Adipocyte (in vitro differentiated cells): ENCODE measurements at regions not wholly inside any gene's neighbourhood (a gene's known extent, or its start where the extent isn't known, plus 50 kb on each side); places are given as distances from the start of the nearest gene placed in this dataset.
"Not testable (repeated sequence)": the region's sequence is repeated elsewhere in the genome, so short reads cannot be mapped to it uniquely, and the experiment has no call there.

Experiments
- DNase-seq: peaks from one replicate; pipeline ENCODE4 v3.0.0-alpha.2; 2015; ENCODE audit warnings: low read depth
- H3K27me3 ChIP-seq: replicated peaks from 2 replicates; pipeline ENCODE4 v1.7.0; 2013; ENCODE audit warnings: mild to moderate bottlenecking, low read length, moderate library complexity; ENCODE audit not compliant: control insufficient read depth, insufficient read depth
- H3K36me3 ChIP-seq: 2 replicates; pipeline ENCODE4 v1.7.0; 2013; ENCODE audit warnings: low read length, mild to moderate bottlenecking, moderate library complexity; ENCODE audit not compliant: control insufficient read depth, insufficient read depth, severe bottlenecking
- H3K4me1 ChIP-seq: 2 replicates; pipeline ENCODE4 v1.7.0; 2013; ENCODE audit warnings: mild to moderate bottlenecking, low read length, moderate library complexity; ENCODE audit not compliant: control insufficient read depth, insufficient read depth
- H3K4me3 ChIP-seq: 2 replicates; pipeline ENCODE4 v1.7.0; 2013; ENCODE audit warnings: mild to moderate bottlenecking, low read length, moderate library complexity
- H3K9ac ChIP-seq: 2 replicates; pipeline ENCODE4 v1.7.0; 2013; ENCODE audit warnings: mild to moderate bottlenecking, low read length, moderate library complexity
- H3K9me3 ChIP-seq: 2 replicates; pipeline ENCODE4 v1.7.0; 2013; ENCODE audit warnings: mild to moderate bottlenecking, low read length, moderate library complexity; ENCODE audit not compliant: control insufficient read depth

DNA sequence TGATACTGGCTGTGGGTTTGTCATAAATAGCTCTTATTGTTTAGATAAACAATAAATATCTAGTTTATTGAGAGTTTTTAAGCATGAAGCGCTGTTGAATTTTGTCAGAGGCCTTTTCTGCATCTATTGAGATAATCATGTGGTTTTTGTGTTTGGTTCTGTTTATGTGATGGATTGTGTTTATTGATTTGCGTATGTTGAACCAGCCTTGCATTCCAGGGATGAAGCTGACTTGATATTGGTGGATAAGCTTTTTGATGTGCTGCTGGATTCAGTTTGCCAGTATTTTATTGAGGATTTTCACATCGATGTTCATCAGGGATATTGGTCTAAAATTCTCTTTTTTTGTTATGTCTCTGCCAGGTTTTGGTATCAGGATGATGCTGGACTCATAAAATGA is 231.4 kb downstream of the HS3ST3B1 start:
- not testable (repeated sequence) for H3K9me3 ChIP-seq, H3K9ac ChIP-seq, H3K4me1 ChIP-seq, H3K4me3 ChIP-seq, H3K36me3 ChIP-seq, H3K27me3 ChIP-seq, DNase-seq

- no peak overlapping the region for H3K9ac ChIP-seq
- H3K4me3 ChIP-seq, result no peak overlapping the region
- no peaks in the 10 kb centered on the region for H3K4me1 ChIP-seq
- no peaks in the 10 kb centered on the region for H3K36me3 ChIP-seq
- no peak for DNase-seq
- H3K9me3 ChIP-seq, result peaks cover under 1% of the 10 kb centered on the region
- H3K27me3 ChIP-seq, result no peaks in the 10 kb centered on the region
Observed at GRCh38 chr17:14525551-14526455, 224.9 kb downstream of the HS3ST3B1 start.

DNA sequence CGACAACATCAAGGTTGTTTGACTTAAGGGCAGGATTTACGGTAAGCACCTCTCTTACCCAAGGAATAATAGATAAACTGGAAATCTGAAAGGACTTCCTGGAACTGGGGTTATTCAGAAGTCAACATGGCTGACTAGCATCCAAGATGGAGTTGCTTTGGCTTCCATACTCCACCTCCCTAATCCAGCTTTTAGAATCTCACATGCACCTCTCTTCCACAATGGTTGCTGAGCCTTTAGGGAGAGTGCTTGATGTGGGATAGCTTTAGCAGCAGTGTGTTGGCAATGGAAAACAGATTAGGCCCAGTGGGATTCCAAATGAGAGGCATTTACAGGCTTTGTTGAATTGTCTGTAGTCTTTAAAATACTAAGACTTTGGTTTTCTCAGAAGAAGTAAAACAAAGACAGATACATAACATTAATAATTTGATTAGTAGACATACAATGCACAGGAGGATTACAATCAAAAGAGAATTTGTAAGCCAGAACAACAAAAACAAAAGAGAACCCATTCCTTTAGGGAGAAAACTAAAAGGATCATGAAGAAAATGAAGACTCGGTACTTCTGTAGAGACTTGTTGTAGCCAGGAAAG is 222.0 kb downstream of the HS3ST3B1 start:
- H3K36me3 ChIP-seq, result no peaks in the 10 kb centered on the region
- H3K4me1 ChIP-seq, result no peaks in the 10 kb centered on the region
- no peak for DNase-seq
- H3K9me3 ChIP-seq, result peaks cover 4% of the 10 kb centered on the region
- no peaks in the 10 kb centered on the region for H3K27me3 ChIP-seq
- no peak overlapping the region for H3K9ac ChIP-seq
- no peak overlapping the region for H3K4me3 ChIP-seq

GRCh38 chr17:14518919-14519318 is 218.0 kb downstream of the HS3ST3B1 start:
- H3K4me3 ChIP-seq, H3K4me1 ChIP-seq, DNase-seq, H3K36me3 ChIP-seq, H3K9ac ChIP-seq, H3K27me3 ChIP-seq, H3K9me3 ChIP-seq: not testable (repeated sequence)

- Histone ChIP-seq H3K4me3 (no peak overlapping the region), H3K9me3 (no peaks in the 10 kb centered on the region), H3K36me3 (no peaks in the 10 kb centered on the region), H3K4me1 (no peaks in the 10 kb centered on the region), H3K27me3 (no peaks in the 10 kb centered on the region), H3K9ac (no peak overlapping the region)
- DNase-seq, result no peak
Observed at GRCh38 chr17:14514973-14515372, 214.1 kb downstream of the HS3ST3B1 start.

GRCh38 chr17:14513835-14514234 is 213.0 kb downstream of the HS3ST3B1 start:
- Histone ChIP-seq H3K27me3 (no peaks in the 10 kb centered on the region), H3K36me3 (no peaks in the 10 kb centered on the region), H3K4me3 (no peak overlapping the region), H3K4me1 (no peaks in the 10 kb centered on the region), H3K9me3 (no peaks in the 10 kb centered on the region), H3K9ac (no peak overlapping the region)
- DNase-seq, result no peak

GRCh38 chr17:14510136-14510535 is 209.3 kb downstream of the HS3ST3B1 start:
- Histone ChIP-seq H3K4me1 (no peaks in the 10 kb centered on the region), H3K9me3 (no peaks in the 10 kb centered on the region), H3K27me3 (no peaks in the 10 kb centered on the region), H3K9ac (no peak overlapping the region), H3K36me3 (no peaks in the 10 kb centered on the region), H3K4me3 (no peak overlapping the region)
- peak; percentile 3 for DNase-seq

GRCh38 chr17:14508156-14508555 is 207.3 kb downstream of the HS3ST3B1 start:
- Histone ChIP-seq H3K36me3 (no peaks in the 10 kb centered on the region), H3K9me3 (no peaks in the 10 kb centered on the region), H3K4me3 (no peak overlapping the region), H3K9ac (no peak overlapping the region), H3K4me1 (no peaks in the 10 kb centered on the region), H3K27me3 (no peaks in the 10 kb centered on the region)
- no peak for DNase-seq

- Histone ChIP-seq H3K36me3 (no peaks in the 10 kb centered on the region), H3K9ac (no peak overlapping the region), H3K4me1 (no peaks in the 10 kb centered on the region), H3K4me3 (no peak overlapping the region), H3K9me3 (no peaks in the 10 kb centered on the region), H3K27me3 (no peaks in the 10 kb centered on the region)
- no peak for DNase-seq
Observed at GRCh38 chr17:14506364-14506763, 205.5 kb downstream of the HS3ST3B1 start.

- no peak overlapping the region for H3K4me3 ChIP-seq
- H3K4me1 ChIP-seq, result no peaks in the 10 kb centered on the region
- no peaks in the 10 kb centered on the region for H3K36me3 ChIP-seq
- no peaks in the 10 kb centered on the region for H3K27me3 ChIP-seq
- no peaks in the 10 kb centered on the region for H3K9me3 ChIP-seq
- DNase-seq, result no peak
- H3K9ac ChIP-seq, result no peak overlapping the region
Observed at GRCh38 chr17:14505606-14506005, 204.7 kb downstream of the HS3ST3B1 start.

DNA sequence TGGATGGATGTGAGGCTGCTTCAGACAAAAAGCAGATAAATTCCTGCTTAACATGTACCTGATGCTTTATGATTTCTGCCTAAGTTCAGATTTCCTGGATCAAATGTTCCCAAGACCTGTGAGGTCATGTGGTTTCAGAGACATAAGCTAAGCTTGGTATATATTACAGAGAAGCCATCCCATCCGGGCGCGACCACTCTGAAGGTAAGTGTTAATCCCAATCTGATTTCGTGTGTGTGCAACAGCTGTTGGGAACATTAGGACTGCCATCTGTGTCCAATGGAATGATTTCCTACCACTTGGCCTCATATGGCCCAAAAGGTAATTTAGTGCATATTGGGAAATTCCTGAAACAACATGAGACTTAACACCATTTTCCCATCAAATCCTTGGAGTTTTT is 199.1 kb downstream of the HS3ST3B1 start:
- Histone ChIP-seq H3K27me3 (no peaks in the 10 kb centered on the region), H3K36me3 (no peaks in the 10 kb centered on the region), H3K4me3 (no peak overlapping the region), H3K4me1 (no peaks in the 10 kb centered on the region), H3K9me3 (peaks cover 6% of the 10 kb centered on the region), H3K9ac (no peak overlapping the region)
- DNase-seq, result no peak
